ENCODE measurements at regions not wholly inside any gene's neighbourhood (a gene's known extent, or its start where the extent isn't known, plus 50 kb on each side); places are given as distances from the start of the nearest gene placed in this dataset.

GRCh38 chr9:14441976-14442651 is 128.2 kb upstream of the NFIB start:
- Histone ChIP-seq H3K36me3 (ENCODE audit: insufficient read depth, low read length, poor library complexity, severe bottlenecking) (no peaks in the 10 kb centered on the region), H3K27me3 (replicated peaks; ENCODE audit: insufficient read depth, low read depth, low read length, poor library complexity) (no peaks in the 10 kb centered on the region), H3K27ac (ENCODE audit: low read depth, low read length, poor library complexity, severe bottlenecking) (no peak overlapping the region), H3K9me3 (ENCODE audit: low read depth, low read length, poor library complexity, severe bottlenecking) (no peaks in the 10 kb centered on the region), H3K4me3 (ENCODE audit: low read depth, low read length, poor library complexity, severe bottlenecking) (no peak overlapping the region), H3K4me1 (ENCODE audit: insufficient read depth, low read length, poor library complexity, severe bottlenecking) (peaks cover 16% of the 10 kb centered on the region)
- no TSS peak for BruUV-seq (replicated peaks)
- intact Hi-C loops (cut with micrococcal nuclease; ENCODE audit: unreplicated experiment), result no loop called here
- CTCF ChIA-PET, result no interaction called here
- TF ChIP-seq EZH2 (IDR thresholded peaks at IDR 0.05; ENCODE audit: borderline replicate concordance, low read depth, low read length, poor library complexity, severe bottlenecking) (no peak), CTCF (conservative IDR thresholded peaks at IDR 0.05; ENCODE audit: low read depth, low read length) (peak; percentile 55)
- DNase-seq (ENCODE audit: low spot score), result peak; percentile 46
- POLR2A ChIA-PET (ENCODE audit: low non-redundant PET), result interaction anchor here (0.6 kb wide), 1 partner anchor 1456 kb away, joined by 3 read pairs; no protein-coding TSS in a partner anchor

GRCh38 chr9:14441115-14441514 is 127.2 kb upstream of the NFIB start:
- Histone ChIP-seq H3K36me3 (ENCODE audit: insufficient read depth, low read length, poor library complexity, severe bottlenecking) (no peaks in the 10 kb centered on the region), H3K27ac (ENCODE audit: low read depth, low read length, poor library complexity, severe bottlenecking) (no peak overlapping the region), H3K9me3 (ENCODE audit: low read depth, low read length, poor library complexity, severe bottlenecking) (no peaks in the 10 kb centered on the region), H3K27me3 (replicated peaks; ENCODE audit: insufficient read depth, low read depth, low read length, poor library complexity) (no peaks in the 10 kb centered on the region), H3K4me1 (ENCODE audit: insufficient read depth, low read length, poor library complexity, severe bottlenecking) (peaks cover 26% of the 10 kb centered on the region), H3K4me3 (ENCODE audit: low read depth, low read length, poor library complexity, severe bottlenecking) (no peak overlapping the region)
- BruUV-seq (replicated peaks), result no TSS peak
- intact Hi-C loops (cut with micrococcal nuclease; ENCODE audit: unreplicated experiment), result no loop called here
- ChIA-PET CTCF (no interaction called here), POLR2A (ENCODE audit: low non-redundant PET) (no interaction called here)
- TF ChIP-seq CTCF (conservative IDR thresholded peaks at IDR 0.05; ENCODE audit: low read depth, low read length), result no peak
- TF ChIP-seq EZH2 (IDR thresholded peaks at IDR 0.05; ENCODE audit: borderline replicate concordance, low read depth, low read length, poor library complexity, severe bottlenecking), result no peak
- no peak for DNase-seq (ENCODE audit: low spot score)

GRCh38 chr9:14440062-14440461 is 126.1 kb upstream of the NFIB start:
- H3K4me1 ChIP-seq (ENCODE audit: insufficient read depth, low read length, poor library complexity, severe bottlenecking), result peaks cover 26% of the 10 kb centered on the region
- H3K36me3 ChIP-seq (ENCODE audit: insufficient read depth, low read length, poor library complexity, severe bottlenecking), result no peaks in the 10 kb centered on the region
- no peak for TF ChIP-seq EZH2 (IDR thresholded peaks at IDR 0.05; ENCODE audit: borderline replicate concordance, low read depth, low read length, poor library complexity, severe bottlenecking)
- TF ChIP-seq CTCF (conservative IDR thresholded peaks at IDR 0.05; ENCODE audit: low read depth, low read length), result no peak
- H3K4me3 ChIP-seq (ENCODE audit: low read depth, low read length, poor library complexity, severe bottlenecking), result no peak overlapping the region
- H3K27ac ChIP-seq (ENCODE audit: low read depth, low read length, poor library complexity, severe bottlenecking), result no peak overlapping the region
- H3K9me3 ChIP-seq (ENCODE audit: low read depth, low read length, poor library complexity, severe bottlenecking), result no peaks in the 10 kb centered on the region
- no TSS peak for BruUV-seq (replicated peaks)
- ChIA-PET POLR2A (ENCODE audit: low non-redundant PET) (interaction anchor here (0.5 kb wide), 1 partner anchor 972 kb away, joined by 3 read pairs; no protein-coding TSS in a partner anchor), CTCF (no interaction called here)
- no peaks in the 10 kb centered on the region for H3K27me3 ChIP-seq (replicated peaks; ENCODE audit: insufficient read depth, low read depth, low read length, poor library complexity)
- DNase-seq (ENCODE audit: low spot score), result no peak
- intact Hi-C loops (cut with micrococcal nuclease; ENCODE audit: unreplicated experiment), result no loop called here
